ENCODE measurements at regions not wholly inside any gene's neighbourhood (a gene's known extent, or its start where the extent isn't known, plus 50 kb on each side); places are given as distances from the start of the nearest gene placed in this dataset.

- no peaks in the 10 kb centered on the region for H4K20me1 ChIP-seq (replicated peaks; ENCODE audit: insufficient read depth)
- no peak for ATAC-seq
These were observed 66.5 kb downstream of the GPR6 start for GRCh38 chr6:110044622-110045021.

More at GRCh38 chr6:110044622-110045021, 66.5 kb downstream of the GPR6 start:
- Mint-ChIP-seq H3K9me3 (peaks cover 14% of the 10 kb centered on the region; the same call in 2 of the 3 replicates), H3K27me3 (ENCODE audit: insufficient read depth, low read depth, poor library complexity) (peaks cover 5% of the 10 kb centered on the region), H3K27ac (no peak overlapping the region), H3K4me1 (peaks cover 11% of the 10 kb centered on the region; the same call in 2 of the 3 replicates), H3K36me3 (ENCODE audit: low read depth) (peaks cover 3% of the 10 kb centered on the region; the same call in 2 of the 3 replicates), H3K4me3 (no peak overlapping the region)
- TF ChIP-seq ZNF462 (CRISPR knock-in tag; IDR thresholded peaks at IDR 0.05) (no peak), ZNF114 (CRISPR knock-in tag; IDR thresholded peaks at IDR 0.05) (no peak), NANOG (IDR thresholded peaks at IDR 0.05; ENCODE audit: borderline replicate concordance) (no peak), JUNB (IDR thresholded peaks at IDR 0.05; ENCODE audit: unreplicated experiment) (no peak), CTCF (conservative IDR thresholded peaks at IDR 0.05; ENCODE audit: low read depth in 2 of 2) (no peak), ETS1 (IDR thresholded peaks at IDR 0.05) (no peak), ZNF331 (CRISPR knock-in tag; IDR thresholded peaks at IDR 0.05; ENCODE audit: low read depth) (no peak), POLR2AphosphoS5 (IDR thresholded peaks at IDR 0.05; ENCODE audit: low read depth) (no peak), EZH2 (IDR thresholded peaks at IDR 0.05; ENCODE audit: low read depth, unreplicated experiment) (no peak), EZH2phosphoT487 (IDR thresholded peaks at IDR 0.05; ENCODE audit: unreplicated experiment) (no peak)
- H3K36me3 ChIP-seq (ENCODE audit: insufficient read depth): no peaks in the 10 kb centered on the region; the same call in 1 of the 2 replicates
- H3K79me2 ChIP-seq (replicated peaks; ENCODE audit: insufficient read depth): no peaks in the 10 kb centered on the region
- H3K9me2 ChIP-seq (ENCODE audit: insufficient read depth): no peaks in the 10 kb centered on the region
- DNase-seq (ENCODE audit: low spot score): no peak
- H3K4me3 ChIP-seq: no peak overlapping the region
- H3K4me1 ChIP-seq (ENCODE audit: insufficient read depth): no peaks in the 10 kb centered on the region
- H3K27me3 ChIP-seq (ENCODE audit: insufficient read depth): no peaks in the 10 kb centered on the region
- H3K27ac ChIP-seq (ENCODE audit: low read depth): no peak overlapping the region
- H3K4me2 ChIP-seq: no peak overlapping the region
- H2AFZ ChIP-seq: peak overlapping the region; percentile 84
- no peaks in the 10 kb centered on the region for H3F3A ChIP-seq (replicated peaks; ENCODE audit: low read depth)

Measured in GM23338 (cell line).